Subcutaneous abdominal adipose tissue (tissue), 5 donors: ENCODE measurements at regions not wholly inside any gene's neighbourhood (a gene's known extent, or its start where the extent isn't known, plus 50 kb on each side); places are given as distances from the start of the nearest gene placed in this dataset.

Experiments
- H3K27ac ChIP-seq: one replicate; pipeline ENCODE4 v1.7.0; 2013; ENCODE audit warnings: low read depth, mild to moderate bottlenecking, inconsistent platforms, low read length, moderate library complexity
- H3K27me3 ChIP-seq, 5 donors: one replicate each; pipeline ENCODE4 v1.7.0; 2013; ENCODE audit warnings: low read length in 5 of 5, inconsistent platforms in 1 of 5; ENCODE audit not compliant: control insufficient read depth in 5 of 5, insufficient read depth in 4 of 5
- H3K36me3 ChIP-seq, 5 donors: one replicate each; pipeline ENCODE4 v1.7.0; 2013; ENCODE audit warnings: low read length in 5 of 5; ENCODE audit not compliant: control insufficient read depth in 5 of 5, insufficient read depth in 5 of 5
- H3K4me1 ChIP-seq, 5 donors: one replicate each; pipeline ENCODE4 v1.7.0; 2013; ENCODE audit warnings: low read length in 5 of 5, mild to moderate bottlenecking in 3 of 5, moderate library complexity in 1 of 5; ENCODE audit not compliant: control insufficient read depth in 5 of 5, insufficient read depth in 5 of 5
- H3K4me3 ChIP-seq, 5 donors: one replicate each; pipeline ENCODE4 v1.7.0; 2013; ENCODE audit warnings: low read length in 5 of 5, low read depth in 1 of 5
- H3K9ac ChIP-seq, 5 donors: one replicate each; pipeline ENCODE4 v1.7.0; 2013; ENCODE audit warnings: low read length in 5 of 5, mild to moderate bottlenecking in 4 of 5, moderate library complexity in 3 of 5
- H3K9me3 ChIP-seq, 5 donors: one replicate each; pipeline ENCODE4 v1.7.0; 2013; ENCODE audit warnings: low read length in 5 of 5; ENCODE audit not compliant: control insufficient read depth in 5 of 5
- donor health status: healthy.
- donor health status: healthy.
- donor health status: healthy.
- donor health status: healthy.
- donor health status: healthy.

- H3K27ac ChIP-seq = no peak overlapping the region
- peaks cover 0 to 8% (median 3%) of the 10 kb centered on the region in 5 donors for H3K27me3 ChIP-seq
- peaks cover 0 to 13% (median 13%) of the 10 kb centered on the region in 5 donors for H3K9me3 ChIP-seq
- no peaks in the 10 kb centered on the region for H3K36me3 ChIP-seq
- H3K4me1 ChIP-seq = no peaks in the 10 kb centered on the region
- H3K9ac ChIP-seq = no peak overlapping the region
- no peak overlapping the region for H3K4me3 ChIP-seq
These were observed 378.8 kb upstream of the SHH start for GRCh38 chr7:156191090-156191489.

- peaks cover 0 to 18% (median 13%) of the 10 kb centered on the region in 5 donors for H3K9me3 ChIP-seq
- H3K9ac ChIP-seq = no peak overlapping the region
- H3K36me3 ChIP-seq = no peaks in the 10 kb centered on the region
- H3K4me1 ChIP-seq = no peaks in the 10 kb centered on the region
- peaks cover 0 to 10% (median 1%) of the 10 kb centered on the region in 5 donors for H3K27me3 ChIP-seq
- H3K27ac ChIP-seq = no peak overlapping the region
- H3K4me3 ChIP-seq = no peak overlapping the region
These were observed 372.8 kb upstream of the SHH start for GRCh38 chr7:156185076-156185475.

- Histone ChIP-seq H3K9ac (no peak overlapping the region), H3K4me1 (no peaks in the 10 kb centered on the region), H3K36me3 (no peaks in the 10 kb centered on the region), H3K27ac (no peak overlapping the region), H3K9me3 (peaks cover 0 to 18% (median 13%) of the 10 kb centered on the region in 5 donors), H3K27me3 (peaks cover 0 to 13% (median 3%) of the 10 kb centered on the region in 5 donors), H3K4me3 (no peak overlapping the region)
These were observed 371.9 kb upstream of the SHH start for GRCh38 chr7:156184164-156184563.

- Histone ChIP-seq H3K36me3 (no peaks in the 10 kb centered on the region), H3K9ac (no peak overlapping the region), H3K27me3 (peaks cover 0 to 19% (median 3%) of the 10 kb centered on the region in 5 donors), H3K4me1 (no peaks in the 10 kb centered on the region), H3K4me3 (no peak overlapping the region), H3K27ac (no peak overlapping the region), H3K9me3 (peaks cover 0 to 4% (median 0%) of the 10 kb centered on the region in 5 donors)
These were observed 368.4 kb upstream of the SHH start for GRCh38 chr7:156180451-156181229.

- no peaks in the 10 kb centered on the region for H3K4me1 ChIP-seq
- no peak overlapping the region for H3K9ac ChIP-seq
- no peak overlapping the region for H3K4me3 ChIP-seq
- no peaks in the 10 kb centered on the region for H3K9me3 ChIP-seq
- H3K36me3 ChIP-seq = no peaks in the 10 kb centered on the region
- H3K27ac ChIP-seq = no peak overlapping the region
- peaks cover 0 to 19% (median 3%) of the 10 kb centered on the region in 5 donors for H3K27me3 ChIP-seq
These were observed 367.7 kb upstream of the SHH start for GRCh38 chr7:156179872-156180390.

GRCh38 chr7:156178857-156179256 is 366.6 kb upstream of the SHH start:
- H3K36me3 ChIP-seq = no peaks in the 10 kb centered on the region
- H3K27me3 ChIP-seq = peaks cover 0 to 19% (median 3%) of the 10 kb centered on the region in 5 donors
- H3K9me3 ChIP-seq = no peaks in the 10 kb centered on the region
- H3K27ac ChIP-seq = no peak overlapping the region
- no peaks in the 10 kb centered on the region for H3K4me1 ChIP-seq
- no peak overlapping the region for H3K4me3 ChIP-seq
- no peak overlapping the region for H3K9ac ChIP-seq

GRCh38 chr7:156178214-156178613 is 366.0 kb upstream of the SHH start:
- Histone ChIP-seq H3K27me3 (peaks cover 0 to 22% (median 3%) of the 10 kb centered on the region in 5 donors), H3K4me3 (no peak overlapping the region), H3K36me3 (no peaks in the 10 kb centered on the region), H3K9ac (no peak overlapping the region), H3K9me3 (no peaks in the 10 kb centered on the region), H3K27ac (no peak overlapping the region), H3K4me1 (no peaks in the 10 kb centered on the region)

GRCh38 chr7:156177422-156178055 is 365.3 kb upstream of the SHH start:
- H3K27ac ChIP-seq = no peak overlapping the region
- H3K4me3 ChIP-seq = no peak overlapping the region
- no peaks in the 10 kb centered on the region for H3K36me3 ChIP-seq
- no peaks in the 10 kb centered on the region for H3K4me1 ChIP-seq
- peaks cover 0 to 22% (median 3%) of the 10 kb centered on the region in 5 donors for H3K27me3 ChIP-seq
- no peaks in the 10 kb centered on the region for H3K9me3 ChIP-seq
- H3K9ac ChIP-seq = no peak overlapping the region

- Histone ChIP-seq H3K9me3 (no peaks in the 10 kb centered on the region), H3K4me1 (no peaks in the 10 kb centered on the region), H3K27me3 (peaks cover 0 to 15% (median 3%) of the 10 kb centered on the region in 5 donors), H3K36me3 (no peaks in the 10 kb centered on the region), H3K27ac (no peak overlapping the region), H3K4me3 (no peak overlapping the region), H3K9ac (no peak overlapping the region)
These were observed 363.8 kb upstream of the SHH start for GRCh38 chr7:156176039-156176438.

GRCh38 chr7:156175003-156175402 is 362.7 kb upstream of the SHH start:
- no peak overlapping the region for H3K4me3 ChIP-seq
- H3K9me3 ChIP-seq = no peaks in the 10 kb centered on the region
- no peaks in the 10 kb centered on the region for H3K36me3 ChIP-seq
- peaks cover 0 to 17% (median 3%) of the 10 kb centered on the region in 5 donors for H3K27me3 ChIP-seq
- H3K4me1 ChIP-seq = no peaks in the 10 kb centered on the region
- H3K9ac ChIP-seq = no peak overlapping the region
- H3K27ac ChIP-seq = no peak overlapping the region
